HPDE6-E6E7 (cell line): ENCODE measurements at regions not wholly inside any gene's neighbourhood (a gene's known extent, or its start where the extent isn't known, plus 50 kb on each side); places are given as distances from the start of the nearest gene placed in this dataset.

Experiments used
- DNase-seq: peaks from one replicate; pipeline ENCODE4 v3.0.0; 2011; ENCODE audit warnings: missing footprints; ENCODE audit errors: extremely low spot score

DNA sequence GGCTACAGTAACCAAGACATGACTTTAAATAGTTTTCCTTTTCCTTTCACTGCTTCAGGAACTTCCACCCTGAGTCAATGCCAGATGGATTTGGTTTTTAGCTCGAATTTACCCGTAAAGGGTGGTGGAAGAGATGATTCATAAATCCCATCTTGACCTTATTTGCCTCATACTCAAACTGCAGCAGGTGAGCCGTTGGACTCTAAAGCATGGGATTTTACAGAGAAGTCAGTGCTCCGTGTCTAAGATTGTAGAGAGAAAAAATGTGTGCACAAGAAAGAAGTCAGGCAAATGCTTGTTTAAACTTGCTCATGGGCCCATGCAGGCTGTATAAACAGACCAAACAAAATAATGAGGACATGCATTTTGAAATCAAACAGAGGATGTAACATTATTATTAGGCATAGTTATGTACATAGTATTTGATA lies 369.7 kb upstream of the TRIB2 start:
- DNase-seq, result peak; percentile 59

- peak; percentile 33 for DNase-seq
These were observed 368.5 kb upstream of the TRIB2 start for GRCh38 chr2:12348216-12348615.

DNA sequence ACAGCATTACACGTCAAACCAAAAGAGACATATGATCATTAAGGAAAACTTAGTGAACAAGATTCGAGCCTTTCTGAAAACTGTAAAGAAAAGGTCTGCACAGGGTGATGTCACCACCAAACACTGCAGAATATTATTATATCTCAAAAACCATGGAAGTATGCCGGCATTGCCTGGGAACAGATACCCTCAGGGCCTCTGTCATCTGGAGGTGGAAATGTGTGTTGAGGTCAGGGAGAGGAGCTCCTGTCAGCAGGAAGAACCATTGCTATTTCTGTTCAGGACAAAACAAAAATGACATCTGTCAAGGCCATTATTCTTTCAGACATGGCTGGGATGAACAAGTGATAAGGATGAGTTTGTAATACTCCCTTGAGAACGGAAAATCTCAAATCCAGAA lies 365.9 kb upstream of the TRIB2 start:
- no peak for DNase-seq

GRCh38 chr2:12352889-12353288 lies 363.8 kb upstream of the TRIB2 start:
- DNase-seq, result no peak

DNA sequence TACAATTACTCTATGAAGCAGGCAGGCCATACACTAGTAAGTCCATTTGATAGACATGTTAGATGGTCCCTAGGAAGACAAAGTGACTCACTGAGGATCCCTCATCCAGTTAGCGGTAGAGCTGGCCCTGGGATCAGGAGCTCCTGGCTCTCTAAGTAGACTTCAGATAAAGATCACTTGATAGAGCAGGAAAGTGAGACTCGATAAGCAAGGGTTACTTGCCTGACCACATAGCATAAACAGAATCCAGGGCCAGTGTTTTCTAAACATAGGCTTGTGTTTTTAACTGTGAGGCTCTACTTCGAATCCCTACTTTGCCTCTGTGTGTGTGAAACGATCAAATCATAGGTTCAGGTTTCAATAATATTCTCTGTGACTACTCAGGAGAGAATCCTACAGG lies 355.2 kb upstream of the TRIB2 start:
- no peak for DNase-seq

DNA sequence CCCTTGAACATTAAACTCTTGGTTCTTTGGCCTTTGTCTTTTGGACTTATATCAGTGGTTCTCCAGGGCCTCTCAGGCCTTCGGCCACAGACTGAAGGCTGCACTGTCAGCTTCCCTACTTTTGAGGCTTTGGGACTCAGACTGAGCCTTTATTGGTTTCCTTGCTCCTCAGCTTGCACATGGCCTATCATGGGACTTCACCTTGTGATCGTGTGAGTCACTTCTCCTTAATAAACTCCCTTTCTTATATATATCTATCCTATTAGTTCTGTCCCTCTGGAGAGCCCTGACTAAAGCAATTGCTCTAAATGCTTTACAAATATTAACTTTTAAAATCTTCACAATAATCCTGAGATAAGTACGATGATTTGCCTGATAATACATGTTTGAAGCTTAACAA lies 353.6 kb upstream of the TRIB2 start:
- no peak for DNase-seq

GRCh38 chr2:12363569-12363968 lies 353.2 kb upstream of the TRIB2 start:
- no peak for DNase-seq

- no peak for DNase-seq
These were observed 347.2 kb upstream of the TRIB2 start for GRCh38 chr2:12369566-12369965.

- DNase-seq, result no peak
These were observed 340.7 kb upstream of the TRIB2 start for GRCh38 chr2:12376025-12376424.

GRCh38 chr2:12379143-12379542 lies 337.6 kb upstream of the TRIB2 start:
- no peak for DNase-seq

DNA sequence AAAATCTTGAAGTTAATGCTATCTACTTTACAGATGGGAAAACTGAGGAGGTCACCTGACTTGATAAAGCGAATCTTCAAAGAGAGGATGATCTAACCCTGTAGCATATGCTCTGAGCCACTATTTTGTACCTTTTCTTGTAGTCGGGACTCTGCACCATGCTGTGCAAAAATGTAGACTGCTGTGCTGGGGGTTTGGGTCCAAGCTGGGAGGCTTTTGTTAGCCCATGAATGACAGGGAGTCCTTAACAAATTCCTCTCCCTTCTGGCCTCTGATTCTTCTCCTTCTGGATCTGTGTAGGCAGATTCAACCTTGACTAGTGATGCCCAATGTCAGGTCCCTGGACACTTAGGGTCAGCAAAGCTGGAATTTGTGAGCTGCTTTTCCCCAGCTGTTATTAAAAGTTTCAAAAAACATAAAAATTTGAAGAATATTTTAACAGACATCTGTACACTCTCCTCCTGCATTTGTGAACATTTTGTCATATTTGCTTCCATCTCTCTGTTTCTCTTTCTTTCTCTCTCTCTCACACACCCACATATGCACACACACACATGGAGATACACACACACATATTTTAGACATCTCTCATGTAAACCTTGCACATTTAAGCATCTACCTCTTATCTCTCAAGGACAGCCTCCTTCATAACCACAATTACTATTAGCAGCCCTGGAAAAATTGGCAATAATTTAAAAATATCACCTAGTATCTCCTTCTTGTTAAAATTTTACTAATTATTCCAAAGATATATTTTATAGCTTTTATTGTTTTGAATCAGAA lies 335.0 kb upstream of the TRIB2 start:
- DNase-seq, result no peak

DNA sequence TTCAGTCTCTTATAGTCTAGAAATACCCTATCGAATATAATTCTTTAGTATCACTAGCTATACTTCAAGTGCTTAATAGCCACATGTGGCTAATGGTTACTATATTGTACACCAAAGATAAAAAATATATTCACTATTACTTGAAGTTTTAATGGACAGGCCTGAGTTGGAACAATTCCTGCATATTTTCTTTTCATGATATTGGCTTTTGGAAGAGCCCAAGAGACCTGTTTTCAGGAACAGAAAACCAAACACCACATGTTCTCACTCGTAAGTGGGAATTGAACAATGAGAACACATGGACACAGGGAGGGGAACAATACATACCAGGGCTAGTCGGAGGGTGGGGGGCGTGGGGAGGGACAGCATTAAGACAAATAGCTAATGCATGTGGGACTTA lies 334.4 kb upstream of the TRIB2 start:
- DNase-seq, result no peak

- no peak for DNase-seq
These were observed 327.2 kb upstream of the TRIB2 start for GRCh38 chr2:12389344-12390045.

DNA sequence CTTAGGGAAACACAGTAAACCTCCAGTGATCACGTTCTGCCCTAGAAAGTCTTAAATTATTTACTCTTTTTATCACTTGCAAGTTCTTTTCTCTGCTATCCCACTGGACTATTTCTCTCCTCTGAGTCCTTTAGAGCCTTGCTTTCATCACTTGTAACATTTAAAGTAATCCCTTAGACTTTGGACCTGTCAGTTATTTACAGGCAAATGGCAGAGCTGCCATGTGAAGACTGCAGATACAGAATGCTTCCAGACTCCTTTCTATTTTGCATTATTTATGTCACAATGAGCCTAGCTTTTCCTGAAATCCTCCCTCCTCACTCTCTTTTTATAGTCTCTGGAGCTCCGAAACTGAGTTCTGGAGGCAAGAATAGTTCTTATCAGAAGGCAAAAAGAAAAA lies 325.6 kb upstream of the TRIB2 start:
- no peak for DNase-seq

GRCh38 chr2:12396699-12397098 lies 320.0 kb upstream of the TRIB2 start:
- DNase-seq, result no peak

- DNase-seq, result no peak
These were observed 318.9 kb upstream of the TRIB2 start for GRCh38 chr2:12397854-12398253.

DNA sequence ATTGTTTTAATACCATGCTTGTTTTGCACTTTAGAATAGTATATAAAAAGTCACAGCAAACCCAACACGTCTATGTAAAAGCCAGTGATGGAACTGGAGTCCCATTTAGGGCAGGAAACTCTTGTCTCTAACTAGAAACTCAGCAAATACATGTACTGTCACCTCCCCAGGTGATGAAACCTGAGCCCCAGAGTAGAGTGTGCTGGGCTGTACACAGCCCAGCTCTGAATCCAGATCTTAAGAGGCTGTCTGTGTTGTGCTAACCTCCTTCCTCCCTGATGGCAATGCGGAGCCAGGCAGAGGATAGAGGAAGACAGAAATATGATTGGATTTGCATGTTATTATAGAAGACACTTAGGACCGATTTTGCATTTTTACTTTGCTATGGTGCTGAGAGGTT lies 317.5 kb upstream of the TRIB2 start:
- no peak for DNase-seq

DNA sequence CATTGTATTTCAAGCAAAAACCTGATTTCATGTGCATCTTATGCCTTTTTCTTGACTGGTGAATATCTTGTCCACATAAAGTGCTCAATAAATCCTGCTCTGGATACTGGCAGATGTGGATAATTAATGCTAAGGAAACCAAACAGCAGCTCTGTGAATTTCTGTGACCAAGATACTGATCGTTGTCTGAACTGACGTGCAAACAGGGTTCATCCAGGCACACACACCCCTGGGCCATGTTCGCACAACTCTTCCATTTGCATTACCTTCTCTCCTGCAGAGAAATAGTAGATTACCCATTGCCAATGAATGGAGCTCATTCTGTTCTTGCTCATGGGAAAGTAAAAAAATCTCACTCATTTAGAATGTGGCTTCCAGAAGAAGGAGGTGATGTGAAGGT lies 316.2 kb upstream of the TRIB2 start:
- no peak for DNase-seq

GRCh38 chr2:12402440-12403139 lies 314.1 kb upstream of the TRIB2 start:
- no peak for DNase-seq

- no peak for DNase-seq
These were observed 312.2 kb upstream of the TRIB2 start for GRCh38 chr2:12404497-12404896.

DNA sequence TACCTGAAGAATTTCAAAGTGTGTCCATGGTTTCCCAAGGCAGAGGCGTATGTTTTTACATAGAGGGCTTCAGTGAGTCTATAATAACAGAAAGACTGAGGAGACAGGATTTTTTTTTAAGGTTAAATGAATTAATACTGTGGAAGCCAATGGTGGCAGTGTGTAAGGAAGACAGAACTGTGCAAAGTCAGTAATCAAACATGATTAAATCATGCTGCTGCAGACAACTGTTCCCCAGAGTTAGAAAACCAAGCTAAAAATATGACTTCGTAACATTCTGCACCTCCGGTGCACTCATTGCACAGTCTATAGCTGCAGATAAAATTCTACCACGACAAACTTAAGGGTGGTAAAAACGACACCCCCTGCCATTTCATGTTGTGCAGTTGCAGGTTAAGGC lies 309.6 kb upstream of the TRIB2 start:
- no peak for DNase-seq

DNA sequence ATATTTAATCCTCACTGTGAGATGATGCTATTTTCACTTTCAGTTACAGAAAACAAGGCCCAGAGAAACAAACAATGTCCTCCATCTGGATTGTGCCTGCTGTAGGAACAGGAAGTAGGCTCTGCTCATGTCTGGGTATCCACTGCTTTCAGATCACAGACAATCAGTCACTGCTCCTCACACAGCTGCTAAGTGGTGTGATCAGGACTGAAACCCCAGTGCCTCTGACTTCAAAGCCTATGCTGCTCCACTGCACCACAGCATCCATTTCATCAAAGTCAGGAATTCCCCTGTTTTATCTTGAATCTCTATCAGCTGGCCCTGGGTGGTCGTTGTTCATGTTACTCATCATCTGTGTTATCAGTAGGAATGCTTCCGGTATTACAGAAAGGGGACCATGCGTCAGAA lies 303.8 kb upstream of the TRIB2 start:
- no peak for DNase-seq

GRCh38 chr2:12415536-12415935 lies 301.2 kb upstream of the TRIB2 start:
- DNase-seq, result no peak
